A549 (cell line): ENCODE measurements at regions not wholly inside any gene's neighbourhood (a gene's known extent, or its start where the extent isn't known, plus 50 kb on each side); places are given as distances from the start of the nearest gene placed in this dataset.

Experiments
- ATAC-seq, 2 experiments: fragments of 200-7000 bp in 1 of 2; fragments of >200 bp in 1 of 2; cut with Nextera tagmentation in 1 of 2; cut with Tn5 transposase in 1 of 2; 3 replicates each; pipeline versions ENCODE4 v1.8.0 to v1.9.1; 2018 to 2020; ENCODE audit warnings: mild to moderate bottlenecking in 1 of 2, moderate library complexity in 1 of 2
- CTCF ChIA-PET: fragments of 300-600 bp; sonication (Branson Sonifier 250); formaldehyde crosslinking; extraction: SDS; loops from one replicate; lab custom pipeline; 2021; ENCODE audit warnings: antibody characterized with exemption, inconsistent platforms; lab: Yijun Ruan, JAX
- POLR2A ChIA-PET: fragments of 350-600 bp; formaldehyde crosslinking; extraction: SDS; loops from one replicate; lab custom pipeline; 2021; ENCODE audit warnings: antibody characterized with exemption, inconsistent platforms; lab: Yijun Ruan, JAX
- DNase-seq, 2 experiments: peaks; one replicate each; pipeline versions ENCODE4 v3.0.0 to v3.0.0-alpha.2; 2011 to 2016; ENCODE audit warnings: low read depth in 1 of 2, low spot score in 1 of 2
- FAIRE-seq: peaks from 2 replicates; lab custom pipeline; 2011; peaks lifted over from hg19 to GRCh38; lab: Jason Lieb, UNC
- H3K27ac ChIP-seq, 2 experiments: fragments of >200 bp; sonication (Bioruptor Twin); formaldehyde crosslinking; 3 replicates each; pipeline ENCODE4 v1.5.1; 2016 to 2017
- H3K4me1 ChIP-seq: fragments of >200 bp; sonication (Bioruptor Twin); formaldehyde crosslinking; 3 replicates; pipeline ENCODE4 v1.6.1; 2016
- H3K4me2 ChIP-seq: fragments of >200 bp; sonication (Bioruptor Twin); formaldehyde crosslinking; 3 replicates; pipeline ENCODE4 v1.6.1; 2016
- H3K4me3 ChIP-seq: fragments of >200 bp; sonication (Bioruptor Twin); formaldehyde crosslinking; 3 replicates; pipeline ENCODE4 v1.5.1; 2016
- H3K9me3 ChIP-seq: fragments of >200 bp; sonication (Bioruptor Twin); formaldehyde crosslinking; 3 replicates; pipeline ENCODE4 v1.6.1; 2016
- ATOH8 ChIP-seq: fragments of 250-450 bp; sonication (Bioruptor Pico); IDR thresholded peaks from 2 replicates; pipeline ENCODE4 v1.5.0; 2020; ENCODE audit warnings: low read depth, mild to moderate bottlenecking, moderate library complexity
- CBX2 ChIP-seq: fragments of 200-600 bp; sonication (generic); IDR thresholded peaks from 2 replicates; pipeline ENCODE4 v1.6.1; 2016; ENCODE audit warnings: low read depth, mild to moderate bottlenecking, borderline replicate concordance
- CHD2 ChIP-seq: fragments of 150-350 bp; IDR thresholded peaks from 2 replicates; pipeline ENCODE4 v1.6.1; 2014; ENCODE audit warnings: low read length; ENCODE audit not compliant: partially characterized antibody
- ESRRA ChIP-seq: fragments of 150-350 bp; IDR thresholded peaks from 2 replicates; pipeline ENCODE4 v1.6.1; 2014; ENCODE audit warnings: mild to moderate bottlenecking, low read length, borderline replicate concordance
- FOSB ChIP-seq: fragments of 250-450 bp; sonication (Bioruptor Pico); IDR thresholded peaks from 2 replicates; pipeline ENCODE4 v1.5.0; 2020; ENCODE audit warnings: mild to moderate bottlenecking, moderate library complexity
- FOSL2 ChIP-seq, 2 experiments: fragments of 450-650 bp in 1 of 2; fragments of >200 bp in 1 of 2; sonication (Bioruptor Twin) in 1 of 2; formaldehyde crosslinking; IDR thresholded peaks; 2 replicates each; pipeline versions ENCODE4 v1.5.0 to v1.6.1; 2016 to 2020; ENCODE audit warnings: mild to moderate bottlenecking in 1 of 2, moderate library complexity in 1 of 2
- HDAC2 ChIP-seq: fragments of 200-600 bp; sonication (generic); IDR thresholded peaks from 2 replicates; pipeline ENCODE4 v1.6.1; 2016
- HOXA7 ChIP-seq: fragments of 250-450 bp; sonication (Bioruptor Pico); IDR thresholded peaks from 2 replicates; pipeline ENCODE4 v1.5.0; 2020; ENCODE audit warnings: mild to moderate bottlenecking, moderate library complexity
- JUNB ChIP-seq: fragments of >200 bp; sonication (Bioruptor Twin); formaldehyde crosslinking; IDR thresholded peaks from 2 replicates; pipeline ENCODE4 v1.6.1; 2016
- KDM1A ChIP-seq: fragments of 200-600 bp; sonication (generic); IDR thresholded peaks from 2 replicates; pipeline ENCODE4 v1.6.1; 2016; ENCODE audit warnings: low read depth, mild to moderate bottlenecking
- KDM5A ChIP-seq: fragments of 200-600 bp; sonication (generic); IDR thresholded peaks from 2 replicates; pipeline ENCODE4 v1.6.1; 2016; ENCODE audit warnings: antibody characterized with exemption, mild to moderate bottlenecking
- MAFK ChIP-seq: fragments of 450-650 bp; IDR thresholded peaks from 2 replicates; pipeline ENCODE4 v1.6.1; 2014; ENCODE audit not compliant: partially characterized antibody
- MAZ ChIP-seq: fragments of 150-350 bp; IDR thresholded peaks from 2 replicates; pipeline ENCODE4 v1.6.1; 2014; ENCODE audit warnings: antibody characterized with exemption, low read depth, low read length, borderline replicate concordance
- NFE2L2 ChIP-seq: fragments of 150-350 bp; conservative IDR thresholded peaks from 2 replicates; pipeline ENCODE4 v1.6.1; 2014; ENCODE audit warnings: low read length
- NPAS2 ChIP-seq: fragments of 250-450 bp; sonication (Bioruptor Pico); IDR thresholded peaks from 2 replicates; pipeline ENCODE4 v1.8.0; 2022; ENCODE audit warnings: mild to moderate bottlenecking, moderate library complexity, borderline replicate concordance
- NR3C1 ChIP-seq: fragments of >200 bp; sonication (Bioruptor Twin); formaldehyde crosslinking; IDR thresholded peaks from 3 replicates; pipeline ENCODE4 v1.6.1; 2017
- SMC3 ChIP-seq: fragments of >200 bp; sonication (Bioruptor Twin); formaldehyde crosslinking; IDR thresholded peaks from 3 replicates; pipeline ENCODE4 v1.6.1; 2018; ENCODE audit warnings: inconsistent platforms
- SREBF2 ChIP-seq: fragments of 450-650 bp; IDR thresholded peaks from 2 replicates; pipeline ENCODE4 v1.6.1; 2014; ENCODE audit warnings: mild to moderate bottlenecking, moderate library complexity
- TFCP2L1 ChIP-seq: fragments of 250-450 bp; sonication (Bioruptor Pico); IDR thresholded peaks from 2 replicates; pipeline ENCODE4 v1.5.0; 2021; ENCODE audit warnings: mild to moderate bottlenecking
- WGBS: methylation state at CpG from one replicate; pipeline ENCODE4 v1.1.6; 2017; ENCODE audit errors: missing lambda C conversion rate; 5-methylcytosine and 5-hydroxymethylcytosine counted together
- TF ChIP-seq, protein P1 (sequence below): fragments of >200 bp; sonication (Bioruptor Twin); formaldehyde crosslinking; IDR thresholded peaks from 3 replicates; pipeline ENCODE4 v1.6.1; 2016
- TF ChIP-seq, protein P2 (sequence below): IDR thresholded peaks from 2 replicates; pipeline ENCODE4 v1.6.1; 2012

GRCh38 chr5:93675460-93676450 lies 65.6 kb downstream of the POU5F2 start:
- POLR2A ChIA-PET = no interaction called here
- no peak for FAIRE-seq
- no peak overlapping the region for H3K4me3 ChIP-seq
- TF ChIP-seq JUNB (no peak), ESRRA (no peak), CHD2 (no peak), SMC3 (no peak), FOSL2 (IDR thresholded peaks at IDR 0.05) (no peak), FOSL2 (CRISPR knock-in tag; IDR thresholded peaks at IDR 0.05) (no peak), ATOH8 (no peak)
- TF ChIP-seq, all 56 proteins: peak for 0
- Histone ChIP-seq H3K4me2 (no peak overlapping the region), H3K4me1 (no peaks in the 10 kb centered on the region), H3K9me3 (no peaks in the 10 kb centered on the region), H3K27ac (no peak overlapping the region)
- CTCF ChIA-PET = no interaction called here
- ATAC-seq (no peak), DNase-seq (no peak)
- WGBS = 64% methylated on average over 1 of the region's 1 CpG

GRCh38 chr5:93674866-93675459 lies 66.4 kb downstream of the POU5F2 start:
- no peak overlapping the region for H3K4me3 ChIP-seq
- TF ChIP-seq, protein P1, sequence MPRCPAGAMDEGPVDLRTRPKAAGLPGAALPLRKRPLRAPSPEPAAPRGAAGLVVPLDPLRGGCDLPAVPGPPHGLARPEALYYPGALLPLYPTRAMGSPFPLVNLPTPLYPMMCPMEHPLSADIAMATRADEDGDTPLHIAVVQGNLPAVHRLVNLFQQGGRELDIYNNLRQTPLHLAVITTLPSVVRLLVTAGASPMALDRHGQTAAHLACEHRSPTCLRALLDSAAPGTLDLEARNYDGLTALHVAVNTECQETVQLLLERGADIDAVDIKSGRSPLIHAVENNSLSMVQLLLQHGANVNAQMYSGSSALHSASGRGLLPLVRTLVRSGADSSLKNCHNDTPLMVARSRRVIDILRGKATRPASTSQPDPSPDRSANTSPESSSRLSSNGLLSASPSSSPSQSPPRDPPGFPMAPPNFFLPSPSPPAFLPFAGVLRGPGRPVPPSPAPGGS = no peak
- TF ChIP-seq KDM1A = no peak
- TF ChIP-seq FOSB (CRISPR knock-in tag) = no peak
- no peak for TF ChIP-seq CBX2
- TF ChIP-seq HDAC2 = no peak
- TF ChIP-seq TFCP2L1 (CRISPR knock-in tag) = no peak
- TF ChIP-seq NFE2L2 = no peak
- TF ChIP-seq HOXA7 = no peak
- no peak overlapping the region for H3K27ac ChIP-seq
- no peaks in the 10 kb centered on the region for H3K9me3 ChIP-seq
- POLR2A ChIA-PET = no interaction called here
- no peak for ATAC-seq
- no peak for DNase-seq
- no peaks in the 10 kb centered on the region for H3K4me1 ChIP-seq
- FAIRE-seq = no peak
- H3K4me2 ChIP-seq = no peak overlapping the region
- WGBS = 93% methylated on average over 1 of the region's 1 CpG
- CTCF ChIA-PET = interaction anchor here (1.2 kb wide), 1 partner anchor 13 kb away, joined by 4 read pairs; no protein-coding TSS in a partner anchor

DNA sequence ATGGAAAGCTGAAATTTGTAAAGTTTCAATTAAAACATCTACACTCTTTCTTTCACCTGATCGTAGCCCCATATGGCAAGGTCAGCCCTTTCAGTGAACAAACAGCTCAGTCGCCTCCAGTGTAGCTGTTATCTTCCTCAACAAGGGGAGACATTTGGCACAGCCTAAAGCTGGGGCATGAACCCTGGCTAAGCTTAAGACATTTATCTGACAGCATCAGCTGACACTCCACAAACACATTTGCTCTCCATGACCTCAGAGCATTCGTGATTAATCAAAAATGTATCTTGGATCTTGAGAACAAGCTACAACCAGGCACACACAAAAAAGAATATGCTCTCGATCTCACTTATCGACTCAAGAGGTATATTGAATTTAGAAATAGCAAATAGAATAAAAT lies 67.3 kb downstream of the POU5F2 start:
- TF ChIP-seq MAFK (no peak), SREBF2 (no peak), MAZ (no peak), NR3C1 (no peak), CBX2 (no peak), KDM5A (no peak), NPAS2 (CRISPR knock-in tag) (no peak)
- TF ChIP-seq, protein P2, sequence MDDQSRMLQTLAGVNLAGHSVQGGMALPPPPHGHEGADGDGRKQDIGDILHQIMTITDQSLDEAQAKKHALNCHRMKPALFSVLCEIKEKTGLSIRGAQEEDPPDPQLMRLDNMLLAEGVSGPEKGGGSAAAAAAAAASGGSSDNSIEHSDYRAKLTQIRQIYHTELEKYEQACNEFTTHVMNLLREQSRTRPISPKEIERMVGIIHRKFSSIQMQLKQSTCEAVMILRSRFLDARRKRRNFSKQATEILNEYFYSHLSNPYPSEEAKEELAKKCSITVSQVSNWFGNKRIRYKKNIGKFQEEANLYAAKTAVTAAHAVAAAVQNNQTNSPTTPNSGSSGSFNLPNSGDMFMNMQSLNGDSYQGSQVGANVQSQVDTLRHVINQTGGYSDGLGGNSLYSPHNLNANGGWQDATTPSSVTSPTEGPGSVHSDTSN = no peak
- ATAC-seq (no peak), FAIRE-seq (no peak), DNase-seq (no peak)
- H3K9me3 ChIP-seq = no peaks in the 10 kb centered on the region
- CTCF ChIA-PET = interaction anchor here (1.2 kb wide), 1 partner anchor 14 kb away, joined by 4 read pairs; no protein-coding TSS in a partner anchor
- no peak overlapping the region for H3K4me3 ChIP-seq
- POLR2A ChIA-PET = no interaction called here
- 80% methylated on average over 5 of the region's 5 CpGs for WGBS
- H3K27ac ChIP-seq = no peak overlapping the region
- H3K4me1 ChIP-seq = no peaks in the 10 kb centered on the region
- H3K4me2 ChIP-seq = no peak overlapping the region
